NCI-H1048 (cell line): ENCODE measurements at regions not wholly inside any gene's neighbourhood (a gene's known extent, or its start where the extent isn't known, plus 50 kb on each side); places are given as distances from the start of the nearest gene placed in this dataset.

Experiments used
- DNase-seq: peaks from one replicate; lab custom pipeline; 2025; lab: John Stamatoyannopoulos, UW

GRCh38 chr12:13288937-13289652 is 92.6 kb downstream of the EMP1 start:
- no peak for DNase-seq

GRCh38 chr12:13288501-13288900 is 92.0 kb downstream of the EMP1 start:
- no peak for DNase-seq

GRCh38 chr12:13283867-13284266 is 87.3 kb downstream of the EMP1 start:
- DNase-seq = no peak

- no peak for DNase-seq
Measured at GRCh38 chr12:13282861-13283260, 86.3 kb downstream of the EMP1 start.

- peak; percentile 11 for DNase-seq
Measured at GRCh38 chr12:13278249-13278787, 81.8 kb downstream of the EMP1 start.

- DNase-seq = no peak
Measured at GRCh38 chr12:13277293-13277692, 80.8 kb downstream of the EMP1 start.

- no peak for DNase-seq
Measured at GRCh38 chr12:13275241-13276085, 78.9 kb downstream of the EMP1 start.

- no peak for DNase-seq
Measured at GRCh38 chr12:13273850-13274249, 77.3 kb downstream of the EMP1 start.

- no peak for DNase-seq
Measured at GRCh38 chr12:13273097-13273496, 76.6 kb downstream of the EMP1 start.

- DNase-seq = no peak
Measured at GRCh38 chr12:13270817-13271216, 74.3 kb downstream of the EMP1 start.
